HepG2 (cell line): ENCODE measurements at regions not wholly inside any gene's neighbourhood (a gene's known extent, or its start where the extent isn't known, plus 50 kb on each side); places are given as distances from the start of the nearest gene placed in this dataset.

Experiments
- ATAC-seq: fragments of 200-7000 bp; cut with Tn5 transposase; 3 replicates; pipeline ENCODE4 v1.9.1; 2020; ENCODE audit warnings: mild to moderate bottlenecking, moderate library complexity
- BruUV-seq: library from RNA; stranded (reverse); fragments of 400-500 nt; replicated peaks from 2 replicates; lab custom pipeline; 2021; lab: Mats Ljungman, UMichigan
- CTCF ChIA-PET: fragments of 300-600 bp; formaldehyde crosslinking; extraction: SDS; loops from one replicate; lab custom pipeline; 2021; ENCODE audit warnings: low total read pairs, inconsistent platforms, low intra/inter-chr PET ratio; lab: Yijun Ruan, JAX
- POLR2A ChIA-PET: fragments of 350-600 bp; sonication (Branson Sonifier 250); formaldehyde crosslinking; loops from one replicate; lab custom pipeline; 2020; ENCODE audit warnings: antibody characterized with exemption, inconsistent platforms; lab: Yijun Ruan, JAX
- DNase-seq: peaks from one replicate; pipeline ENCODE4 v3.0.0-alpha.2; 2015; ENCODE audit warnings: low spot score
- FAIRE-seq: peaks from 3 replicates; lab custom pipeline; 2011; peaks lifted over from hg19 to GRCh38; lab: Jason Lieb, UNC
- H2AFZ ChIP-seq: one replicate; pipeline ENCODE4 v1.6.1; 2011; ENCODE audit warnings: low read length, inconsistent platforms
- H3K27ac ChIP-seq: fragments of 300-600 bp; 3 replicates; pipeline ENCODE4 v1.8.0; 2011; ENCODE audit warnings: mixed run types, mild to moderate bottlenecking, mixed read lengths, low read length, inconsistent platforms; ENCODE audit not compliant: insufficient read depth; ENCODE audit errors: extremely low read length
- H3K27me3 ChIP-seq, 2 experiments: fragments of 200-600 bp in 1 of 2; 2 replicates in 1 of 2; 3 replicates in 1 of 2; pipeline versions ENCODE4 v1.6.0 to v1.8.0; 2011; ENCODE audit warnings: low read length in 2 of 2, mild to moderate bottlenecking in 2 of 2, moderate library complexity in 2 of 2, inconsistent platforms in 1 of 2; ENCODE audit not compliant: insufficient read depth in 2 of 2, control insufficient read depth in 1 of 2
- H3K36me3 ChIP-seq, 2 experiments: fragments of 200-600 bp in 1 of 2; replicated peaks in 1 of 2; 2 replicates in 1 of 2; 3 replicates in 1 of 2; pipeline versions ENCODE4 v1.5.1 to v1.8.0; 2011; ENCODE audit warnings: low read length in 2 of 2, inconsistent platforms in 1 of 2; ENCODE audit not compliant: insufficient read depth in 2 of 2, control insufficient read depth in 1 of 2
- H3K4me1 ChIP-seq: 2 replicates; pipeline ENCODE4 v1.5.1; 2012; ENCODE audit warnings: low read length, inconsistent platforms; ENCODE audit not compliant: insufficient read depth
- H3K4me2 ChIP-seq: 2 replicates; pipeline ENCODE4 v1.6.0; 2011; ENCODE audit warnings: low read depth, low read length, inconsistent platforms
- H3K4me3 ChIP-seq, 3 experiments: fragments of 200-600 bp in 1 of 3; sonication (generic), shearing (Covaris generic) in 1 of 3; replicated peaks in 1 of 3; 2 replicates each; pipeline ENCODE4 v1.5.1; 2011 to 2016; ENCODE audit warnings: low read length in 3 of 3, inconsistent platforms in 2 of 3, low read depth in 2 of 3, mild to moderate bottlenecking in 2 of 3, control low read depth in 1 of 3, mixed read lengths in 1 of 3; ENCODE audit not compliant: insufficient read depth in 1 of 3
- H3K79me2 ChIP-seq: one replicate; pipeline ENCODE4 v1.6.1; 2011; ENCODE audit warnings: low read length, inconsistent platforms; ENCODE audit not compliant: insufficient read depth
- H3K9ac ChIP-seq: 2 replicates; pipeline ENCODE4 v1.6.0; 2011; ENCODE audit warnings: mild to moderate bottlenecking, low read depth, low read length, inconsistent platforms; ENCODE audit not compliant: insufficient read depth
- H3K9me3 ChIP-seq: 2 replicates; pipeline ENCODE4 v1.5.1; 2012; ENCODE audit warnings: mild to moderate bottlenecking, low read length
- H4K20me1 ChIP-seq: 2 replicates; pipeline ENCODE4 v1.6.0; 2011; ENCODE audit warnings: inconsistent platforms, mild to moderate bottlenecking, low read length, moderate library complexity; ENCODE audit not compliant: insufficient read depth
- GATA4 ChIP-seq: sonication (generic); IDR thresholded peaks from 2 replicates; pipeline ENCODE4 v1.6.1; 2016; ENCODE audit warnings: antibody characterized with exemption, low read depth, borderline replicate concordance
- PRDM15 ChIP-seq: sonication (generic); formaldehyde crosslinking; IDR thresholded peaks from 2 replicates; pipeline ENCODE4 v1.4.0; 2020; ENCODE audit warnings: missing genetic modification reagents
- SRSF9 ChIP-seq: fragments of 200-400 bp; formaldehyde crosslinking; IDR thresholded peaks from 2 replicates; pipeline ENCODE4 v1.6.1; 2018; ENCODE audit warnings: borderline replicate concordance, mild to moderate bottlenecking, low read depth, low read length; ENCODE audit not compliant: insufficient read depth, poor library complexity, severe bottlenecking
- ZNF589 ChIP-seq: sonication (generic); formaldehyde crosslinking; conservative IDR thresholded peaks from 2 replicates; pipeline ENCODE4 v1.8.0; 2022; ENCODE audit warnings: mild to moderate bottlenecking, moderate library complexity, missing genetic modification reagents
- ZNF761 ChIP-seq: sonication (generic); formaldehyde crosslinking; conservative IDR thresholded peaks from 2 replicates; pipeline ENCODE4 v1.4.0; 2020; ENCODE audit warnings: mild to moderate bottlenecking, missing genetic modification reagents
- WGBS: methylation state at CpG from one replicate; pipeline ENCODE4 v1.1.6; 2017; ENCODE audit warnings: low lambda C conversion rate; 5-methylcytosine and 5-hydroxymethylcytosine counted together
- in situ Hi-C: cut with HindIII; loops from 2 replicates; pipeline ENCODE4 v1.10.0; 2017; ENCODE audit warnings: low pct_unique_long_range_greater_than_20kb; ENCODE audit not compliant: extremely low pct_ligation_motif_present
- intact Hi-C: fragments of 100-400 bp; cut with micrococcal nuclease; formaldehyde crosslinking; loops from one replicate; pipeline ENCODE4 v1.10.0; 2022; ENCODE audit not compliant: unreplicated experiment
- TF ChIP-seq, protein P1 (sequence below): IDR thresholded peaks from 2 replicates; pipeline ENCODE4 v1.6.1; 2016; ENCODE audit warnings: missing compliant biosample characterization, missing genetic modification reagents, borderline replicate concordance

- intact Hi-C loops (no loop called here), in situ Hi-C loops (no loop called here)
- Histone ChIP-seq H3K4me3 (no peak overlapping the region), H3K27ac (no peak overlapping the region), H3K79me2 (no peaks in the 10 kb centered on the region), H3K4me1 (no peaks in the 10 kb centered on the region), H3K27me3 (no peaks in the 10 kb centered on the region), H4K20me1 (no peaks in the 10 kb centered on the region), H3K9me3 (peaks cover 92% of the 10 kb centered on the region), H2AFZ (no peak overlapping the region), H3K9ac (no peak overlapping the region), H3K36me3 (no peaks in the 10 kb centered on the region), H3K4me2 (no peak overlapping the region)
- DNase-seq: no peak
- ChIA-PET CTCF (no interaction called here), POLR2A (no interaction called here)
- no peak for TF ChIP-seq GATA4
- TF ChIP-seq ZNF761: no peak
- TF ChIP-seq PRDM15: no peak
- TF ChIP-seq, protein P1, sequence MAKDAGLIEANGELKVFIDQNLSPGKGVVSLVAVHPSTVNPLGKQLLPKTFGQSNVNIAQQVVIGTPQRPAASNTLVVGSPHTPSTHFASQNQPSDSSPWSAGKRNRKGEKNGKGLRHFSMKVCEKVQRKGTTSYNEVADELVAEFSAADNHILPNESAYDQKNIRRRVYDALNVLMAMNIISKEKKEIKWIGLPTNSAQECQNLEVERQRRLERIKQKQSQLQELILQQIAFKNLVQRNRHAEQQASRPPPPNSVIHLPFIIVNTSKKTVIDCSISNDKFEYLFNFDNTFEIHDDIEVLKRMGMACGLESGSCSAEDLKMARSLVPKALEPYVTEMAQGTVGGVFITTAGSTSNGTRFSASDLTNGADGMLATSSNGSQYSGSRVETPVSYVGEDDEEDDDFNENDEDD (CRISPR knock-in tag): no peak
- TF ChIP-seq SRSF9: no peak
- TF ChIP-seq ZNF589 (CRISPR knock-in tag): no peak
- no peak for ATAC-seq
- FAIRE-seq: no peak
- no TSS peak for BruUV-seq
- 36% methylated on average over 4 of the region's 4 CpGs for WGBS
Measured at GRCh38 chr20:55610756-55611155, 394.6 kb downstream of the CBLN4 start.
